HEK293 (cell line): ENCODE measurements at regions not wholly inside any gene's neighbourhood (a gene's known extent, or its start where the extent isn't known, plus 50 kb on each side); places are given as distances from the start of the nearest gene placed in this dataset.

Experiments
- CTCF ChIA-PET: fragments of 350-600 bp; formaldehyde crosslinking; extraction: SDS; loops from one replicate; lab custom pipeline; 2021; ENCODE audit warnings: antibody characterized with exemption; lab: Yijun Ruan, JAX
- POLR2A ChIA-PET: fragments of 300-600 bp; formaldehyde crosslinking; extraction: SDS; loops from one replicate; lab custom pipeline; 2020; ENCODE audit warnings: antibody characterized with exemption, inconsistent platforms; lab: Yijun Ruan, JAX
- H3K27ac ChIP-seq: fragments of 200-500 bp; sonication (Bioruptor generic); 2 replicates; pipeline ENCODE4 v1.5.1; 2014; ENCODE audit warnings: low read depth, low read length, control low read depth, inconsistent platforms; ENCODE audit errors: extremely low read depth
- H3K36me3 ChIP-seq, 2 experiments: fragments of 200-500 bp in 1 of 2; sonication (Bioruptor generic) in 1 of 2; 1 replicate in 1 of 2; 2 replicates in 1 of 2; pipeline ENCODE4 v1.5.1; 2014 to 2017; ENCODE audit warnings: inconsistent platforms in 2 of 2, low read length in 2 of 2; ENCODE audit not compliant: control insufficient read depth in 2 of 2, insufficient read depth in 1 of 2
- H3K4me1 ChIP-seq: fragments of 200-500 bp; sonication (Bioruptor generic); 2 replicates; pipeline ENCODE4 v1.5.1; 2014; ENCODE audit warnings: mild to moderate bottlenecking, low read length, inconsistent platforms; ENCODE audit not compliant: control insufficient read depth, insufficient read depth
- H3K4me3 ChIP-seq: 2 replicates; pipeline ENCODE4 v1.5.1; 2011; ENCODE audit warnings: low read depth, mild to moderate bottlenecking, control low read depth, low read length, moderate library complexity
- H3K9me3 ChIP-seq: fragments of 200-500 bp; sonication (Bioruptor generic); 2 replicates; pipeline ENCODE4 v1.5.1; 2014; ENCODE audit warnings: low read depth, low read length, inconsistent platforms; ENCODE audit not compliant: control insufficient read depth, insufficient read depth
- BCL11A ChIP-seq: fragments of 450-650 bp; formaldehyde crosslinking; IDR thresholded peaks from 2 replicates; pipeline ENCODE4 v1.5.1; 2016; ENCODE audit warnings: low read depth, missing biosample characterization, missing genetic modification characterization
- FEZF1 ChIP-seq: fragments of 450-650 bp; formaldehyde crosslinking; IDR thresholded peaks from 2 replicates; pipeline ENCODE4 v1.5.1; 2016; ENCODE audit warnings: missing biosample characterization, missing genetic modification characterization
- GFI1B ChIP-seq: fragments of 450-650 bp; formaldehyde crosslinking; IDR thresholded peaks from 2 replicates; pipeline ENCODE4 v1.5.1; 2016; ENCODE audit warnings: missing biosample characterization, missing genetic modification characterization
- GLIS1 ChIP-seq: fragments of 450-650 bp; formaldehyde crosslinking; IDR thresholded peaks from 2 replicates; pipeline ENCODE4 v1.5.1; 2016; ENCODE audit warnings: missing biosample characterization, missing genetic modification characterization
- OVOL3 ChIP-seq: fragments of 450-650 bp; formaldehyde crosslinking; IDR thresholded peaks from 2 replicates; pipeline ENCODE4 v1.5.1; 2016; ENCODE audit warnings: missing biosample characterization, missing genetic modification characterization
- PRDM1 ChIP-seq: fragments of 450-650 bp; formaldehyde crosslinking; IDR thresholded peaks from 2 replicates; pipeline ENCODE4; 2016; ENCODE audit warnings: missing biosample characterization, missing genetic modification characterization
- SETDB1 ChIP-seq: IDR thresholded peaks from one replicate; pipeline ENCODE4 v1.6.1; 2017; ENCODE audit warnings: mild to moderate bottlenecking, low read length, moderate library complexity, mixed read lengths; ENCODE audit not compliant: insufficient read length
- TRIM28 ChIP-seq: IDR thresholded peaks from 2 replicates; pipeline ENCODE4 v1.6.1; 2011; ENCODE audit warnings: low read length, control low read depth, borderline replicate concordance
- ZBTB17 ChIP-seq: fragments of 450-650 bp; formaldehyde crosslinking; IDR thresholded peaks from 2 replicates; pipeline ENCODE4 v1.5.1; 2016; ENCODE audit warnings: missing biosample characterization, missing genetic modification characterization
- ZBTB20 ChIP-seq: fragments of 450-650 bp; formaldehyde crosslinking; IDR thresholded peaks from 2 replicates; pipeline ENCODE4 v1.5.1; 2016; ENCODE audit warnings: missing biosample characterization, missing genetic modification characterization
- ZBTB49 ChIP-seq: fragments of 450-650 bp; formaldehyde crosslinking; IDR thresholded peaks from 2 replicates; pipeline ENCODE4 v1.5.1; 2016; ENCODE audit warnings: missing biosample characterization, missing genetic modification characterization, low read depth
- ZFP37 ChIP-seq: fragments of 450-650 bp; formaldehyde crosslinking; IDR thresholded peaks from 2 replicates; pipeline ENCODE4 v1.5.1; 2016; ENCODE audit warnings: missing biosample characterization, missing genetic modification characterization
- ZFP69B ChIP-seq: fragments of 450-650 bp; formaldehyde crosslinking; IDR thresholded peaks from 2 replicates; pipeline ENCODE4 v1.5.1; 2016; ENCODE audit warnings: missing biosample characterization, missing genetic modification characterization
- ZIC2 ChIP-seq: fragments of 450-650 bp; formaldehyde crosslinking; IDR thresholded peaks from 2 replicates; pipeline ENCODE4 v1.5.1; 2016; ENCODE audit warnings: missing biosample characterization, missing genetic modification characterization
- ZNF10 ChIP-seq: fragments of 450-650 bp; formaldehyde crosslinking; IDR thresholded peaks from 2 replicates; pipeline ENCODE4 v1.5.1; 2017; ENCODE audit warnings: missing biosample characterization, missing genetic modification characterization
- ZNF133 ChIP-seq: fragments of 450-650 bp; formaldehyde crosslinking; IDR thresholded peaks from 2 replicates; pipeline ENCODE4 v1.5.1; 2016; ENCODE audit warnings: missing biosample characterization, missing genetic modification characterization
- ZNF169 ChIP-seq: fragments of 450-650 bp; formaldehyde crosslinking; IDR thresholded peaks from 2 replicates; pipeline ENCODE4 v1.5.1; 2016; ENCODE audit warnings: missing biosample characterization, missing genetic modification characterization
- ZNF202 ChIP-seq: fragments of 450-650 bp; formaldehyde crosslinking; IDR thresholded peaks from 2 replicates; pipeline ENCODE4 v1.5.1; 2016; ENCODE audit warnings: missing biosample characterization, missing genetic modification characterization, borderline replicate concordance
- ZNF214 ChIP-seq: fragments of 450-650 bp; formaldehyde crosslinking; IDR thresholded peaks from 2 replicates; pipeline ENCODE4 v1.5.1; 2017; ENCODE audit warnings: missing biosample characterization, mild to moderate bottlenecking, missing genetic modification characterization, borderline replicate concordance
- ZNF23 ChIP-seq: fragments of 450-650 bp; formaldehyde crosslinking; IDR thresholded peaks from 2 replicates; pipeline ENCODE4 v1.5.1; 2016; ENCODE audit warnings: missing biosample characterization, missing genetic modification characterization, borderline replicate concordance
- ZNF24 ChIP-seq: fragments of 450-650 bp; formaldehyde crosslinking; IDR thresholded peaks from 2 replicates; pipeline ENCODE4 v1.5.1; 2016; ENCODE audit warnings: missing biosample characterization, missing genetic modification characterization
- ZNF324 ChIP-seq: fragments of 450-650 bp; formaldehyde crosslinking; IDR thresholded peaks from 2 replicates; pipeline ENCODE4 v1.5.1; 2016; ENCODE audit warnings: missing biosample characterization, missing genetic modification characterization
- ZNF366 ChIP-seq: fragments of 450-650 bp; formaldehyde crosslinking; conservative IDR thresholded peaks from 2 replicates; pipeline ENCODE4 v1.5.1; 2016; ENCODE audit warnings: missing biosample characterization, missing genetic modification characterization
- ZNF48 ChIP-seq: fragments of 450-650 bp; formaldehyde crosslinking; IDR thresholded peaks from 2 replicates; pipeline ENCODE4 v1.5.1; 2016; ENCODE audit warnings: missing biosample characterization, missing genetic modification characterization
- ZNF501 ChIP-seq: fragments of 450-650 bp; formaldehyde crosslinking; IDR thresholded peaks from 2 replicates; pipeline ENCODE4 v1.5.1; 2016; ENCODE audit warnings: missing biosample characterization, missing genetic modification characterization
- ZNF521 ChIP-seq: fragments of 450-650 bp; formaldehyde crosslinking; IDR thresholded peaks from 2 replicates; pipeline ENCODE4 v1.5.1; 2017; ENCODE audit warnings: missing biosample characterization, mild to moderate bottlenecking, missing genetic modification characterization
- ZNF548 ChIP-seq: fragments of 450-650 bp; formaldehyde crosslinking; IDR thresholded peaks from 2 replicates; pipeline ENCODE4 v1.5.1; 2016; ENCODE audit warnings: missing biosample characterization, missing genetic modification characterization
- ZNF585B ChIP-seq: fragments of 450-650 bp; formaldehyde crosslinking; IDR thresholded peaks from 2 replicates; pipeline ENCODE4 v1.5.1; 2016; ENCODE audit warnings: missing biosample characterization, missing genetic modification characterization
- ZNF596 ChIP-seq: fragments of 450-650 bp; IDR thresholded peaks from 2 replicates; pipeline ENCODE4 v1.5.0; 2018; ENCODE audit warnings: missing biosample characterization, mild to moderate bottlenecking, missing genetic modification characterization, moderate library complexity
- ZNF610 ChIP-seq: fragments of 450-650 bp; formaldehyde crosslinking; IDR thresholded peaks from 2 replicates; pipeline ENCODE4 v1.5.1; 2016; ENCODE audit warnings: missing biosample characterization, missing genetic modification characterization, borderline replicate concordance
- ZNF677 ChIP-seq: fragments of 450-650 bp; IDR thresholded peaks from 2 replicates; pipeline ENCODE4 v1.5.0; 2018; ENCODE audit warnings: missing biosample characterization, mild to moderate bottlenecking, missing genetic modification characterization, moderate library complexity
- ZNF792 ChIP-seq: fragments of 450-650 bp; formaldehyde crosslinking; IDR thresholded peaks from 2 replicates; pipeline ENCODE4 v1.5.1; 2016; ENCODE audit warnings: missing biosample characterization, missing genetic modification characterization
- ZNF830 ChIP-seq: fragments of 450-650 bp; IDR thresholded peaks from 2 replicates; pipeline ENCODE4 v1.5.0; 2018; ENCODE audit warnings: missing biosample characterization, missing genetic modification characterization, low read depth, mild to moderate bottlenecking, moderate library complexity
- ZSCAN16 ChIP-seq: fragments of 450-650 bp; formaldehyde crosslinking; IDR thresholded peaks from 2 replicates; pipeline ENCODE4 v1.5.1; 2016; ENCODE audit warnings: missing biosample characterization, missing genetic modification characterization
- ZSCAN23 ChIP-seq: fragments of 450-650 bp; formaldehyde crosslinking; IDR thresholded peaks from 2 replicates; pipeline ENCODE4 v1.5.1; 2016; ENCODE audit warnings: missing biosample characterization, missing genetic modification characterization
- ZSCAN30 ChIP-seq: fragments of 450-650 bp; IDR thresholded peaks from 2 replicates; pipeline ENCODE4 v1.5.1; 2018; ENCODE audit warnings: missing biosample characterization, mild to moderate bottlenecking, missing genetic modification characterization, moderate library complexity

GRCh38 chr5:92637247-92637646 lies 943.8 kb downstream of the NR2F1-AS1 start:
- Histone ChIP-seq H3K4me1 (peaks cover 35% of the 10 kb centered on the region), H3K36me3 (no peaks in the 10 kb centered on the region), H3K9me3 (no peaks in the 10 kb centered on the region), H3K4me3 (no peak overlapping the region), H3K27ac (no peak overlapping the region)
- ChIA-PET CTCF (no interaction called here), POLR2A (no interaction called here)
- TF ChIP-seq ZNF202 (tag by site-specific recombination): no peak
- TF ChIP-seq PRDM1 (tag by site-specific recombination): peak; percentile 84
- TF ChIP-seq ZNF830: no peak
- no peak for TF ChIP-seq ZSCAN30 (tag by site-specific recombination)
- no peak for TF ChIP-seq ZNF214
- no peak for TF ChIP-seq ZNF596 (tag by site-specific recombination)
- TF ChIP-seq BCL11A (tag by site-specific recombination): no peak
- no peak for TF ChIP-seq ZNF792 (tag by site-specific recombination)
- peak; percentile 69 for TF ChIP-seq FEZF1
- no peak for TF ChIP-seq ZNF501 (tag by site-specific recombination)
- no peak for TF ChIP-seq ZNF10 (tag by site-specific recombination)
- 0 out of 2 replicates have a peak, but pooled peaks have one; percentile 34 for TF ChIP-seq ZNF366 (tag by site-specific recombination)
- TF ChIP-seq ZNF24 (tag by site-specific recombination): no peak
- TF ChIP-seq ZNF23 (tag by site-specific recombination): no peak
- no peak for TF ChIP-seq GLIS1 (tag by site-specific recombination)
- no peak for TF ChIP-seq ZNF610
- no peak for TF ChIP-seq ZNF585B (tag by site-specific recombination)
- TF ChIP-seq OVOL3 (tag by site-specific recombination): no peak
- TF ChIP-seq ZBTB17 (tag by site-specific recombination): peak; percentile 38; the same call in 1 of the 2 replicates
- no peak for TF ChIP-seq SETDB1

GRCh38 chr5:92635001-92635461 lies 946.0 kb downstream of the NR2F1-AS1 start:
- CTCF ChIA-PET: no interaction called here
- no peak overlapping the region for H3K4me3 ChIP-seq
- H3K36me3 ChIP-seq: no peaks in the 10 kb centered on the region
- H3K27ac ChIP-seq: no peak overlapping the region
- TF ChIP-seq ZFP69B (tag by site-specific recombination): no peak
- TF ChIP-seq ZNF48: no peak
- peak; percentile 86 for TF ChIP-seq TRIM28
- POLR2A ChIA-PET: no interaction called here
- no peaks in the 10 kb centered on the region for H3K9me3 ChIP-seq
- H3K4me1 ChIP-seq: peaks cover 22% of the 10 kb centered on the region

GRCh38 chr5:92633875-92634487 lies 947.0 kb downstream of the NR2F1-AS1 start:
- TF ChIP-seq ZNF677 (tag by site-specific recombination) (no peak), ZNF133 (tag by site-specific recombination) (no peak), ZNF324 (no peak), ZSCAN23 (no peak), ZBTB20 (tag by site-specific recombination) (no peak), ZBTB49 (tag by site-specific recombination) (no peak), ZNF169 (no peak), ZNF501 (tag by site-specific recombination) (no peak), ZSCAN16 (tag by site-specific recombination) (no peak), ZNF521 (no peak), ZIC2 (tag by site-specific recombination) (no peak), ZNF548 (tag by site-specific recombination) (no peak), GFI1B (tag by site-specific recombination) (no peak), ZFP37 (tag by site-specific recombination) (no peak)
- Histone ChIP-seq H3K36me3 (no peaks in the 10 kb centered on the region), H3K4me3 (no peak overlapping the region), H3K27ac (no peak overlapping the region), H3K4me1 (peaks cover 18% of the 10 kb centered on the region), H3K9me3 (no peaks in the 10 kb centered on the region)
- POLR2A ChIA-PET: no interaction called here
- CTCF ChIA-PET: interaction anchor here (0.7 kb wide), 1 partner anchor 21 kb away, joined by 4 read pairs; no protein-coding TSS in a partner anchor
